GM06990 (cell line): ENCODE measurements at regions not wholly inside any gene's neighbourhood (a gene's known extent, or its start where the extent isn't known, plus 50 kb on each side); places are given as distances from the start of the nearest gene placed in this dataset.
"Not testable (repeated sequence)": the region's sequence is repeated elsewhere in the genome, so short reads cannot be mapped to it uniquely, and the experiment has no call there.

Experiments used
- DNase-seq: peaks from one replicate; pipeline ENCODE4 v3.0.0-alpha.2; 2011; ENCODE audit not compliant: insufficient read length; ENCODE audit errors: extremely low read depth
- H3K27me3 ChIP-seq: replicated peaks from 2 replicates; pipeline ENCODE4 v1.6.0; 2011; ENCODE audit warnings: low read length; ENCODE audit not compliant: control insufficient read depth, insufficient read depth
- H3K36me3 ChIP-seq: 2 replicates; pipeline ENCODE4 v1.5.1; 2011; ENCODE audit warnings: low read length; ENCODE audit not compliant: control insufficient read depth, insufficient read depth
- H3K4me3 ChIP-seq: replicated peaks from 2 replicates; pipeline ENCODE4 v1.5.1; 2011; ENCODE audit warnings: low read depth, mild to moderate bottlenecking, control low read depth, low read length
- CTCF ChIP-seq: IDR thresholded peaks from 2 replicates; pipeline ENCODE4 v1.5.1; 2011; ENCODE audit warnings: low read length, control low read depth, mild to moderate bottlenecking, inconsistent platforms; ENCODE audit not compliant: insufficient read depth, poor library complexity, severe bottlenecking

- TF ChIP-seq CTCF, result no peak
- no peaks in the 10 kb centered on the region for H3K27me3 ChIP-seq
- no peaks in the 10 kb centered on the region for H3K36me3 ChIP-seq
- DNase-seq, result no peak
- no peak overlapping the region for H3K4me3 ChIP-seq
Measured at GRCh38 chr10:53063805-53064204, 291.2 kb upstream of the MBL2 start.

GRCh38 chr10:53052521-53053164 lies 280.1 kb upstream of the MBL2 start:
- Histone ChIP-seq H3K4me3 (no peak overlapping the region), H3K27me3 (no peaks in the 10 kb centered on the region), H3K36me3 (no peaks in the 10 kb centered on the region)
- DNase-seq, result no peak
- no peak for TF ChIP-seq CTCF

- H3K36me3 ChIP-seq, result no peaks in the 10 kb centered on the region
- no peak for TF ChIP-seq CTCF
- no peak for DNase-seq
- no peaks in the 10 kb centered on the region for H3K27me3 ChIP-seq
- H3K4me3 ChIP-seq, result no peak overlapping the region
Measured at GRCh38 chr10:53045315-53045714, 272.7 kb upstream of the MBL2 start.

- H3K27me3 ChIP-seq, DNase-seq, H3K36me3 ChIP-seq, H3K4me3 ChIP-seq: not testable (repeated sequence)
Measured at GRCh38 chr10:53035823-53036222, 263.2 kb upstream of the MBL2 start.

- DNase-seq, result no peak
- Histone ChIP-seq H3K27me3 (no peaks in the 10 kb centered on the region), H3K36me3 (no peaks in the 10 kb centered on the region), H3K4me3 (no peak overlapping the region)
- no peak for TF ChIP-seq CTCF
Measured at GRCh38 chr10:53033396-53033795, 260.8 kb upstream of the MBL2 start.

GRCh38 chr10:53029872-53030849 lies 257.6 kb upstream of the MBL2 start:
- not testable (repeated sequence) for H3K27me3 ChIP-seq, H3K36me3 ChIP-seq, H3K4me3 ChIP-seq, DNase-seq
